Suppressor macrophage treated with lipopolysaccharide for 1 hour (primary cell): ENCODE measurements at regions not wholly inside any gene's neighbourhood (a gene's known extent, or its start where the extent isn't known, plus 50 kb on each side); places are given as distances from the start of the nearest gene placed in this dataset.

Experiments used
- DNase-seq, 3 donors: peaks; one replicate each; pipeline ENCODE4 v3.0.0-alpha.2; 2020 to 2022

DNA sequence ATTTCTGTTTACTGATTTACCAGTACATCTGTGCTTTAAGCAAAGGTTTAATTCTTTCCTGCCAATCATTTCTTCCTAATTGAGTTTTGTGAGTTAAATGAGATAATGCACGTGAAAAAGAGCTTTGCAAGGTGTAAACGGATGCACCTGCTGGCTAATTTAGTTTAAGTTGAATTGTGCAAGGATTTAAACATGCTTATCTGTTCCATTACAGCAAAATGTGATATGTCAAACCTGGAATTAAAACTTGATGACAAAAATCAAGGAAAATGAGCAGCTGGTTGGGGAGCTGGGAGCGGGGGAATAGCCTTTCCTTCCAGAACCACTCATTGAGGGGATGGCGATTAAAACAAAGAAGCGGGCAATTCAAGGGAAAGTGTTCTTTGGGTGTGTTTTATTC is 155.0 kb upstream of the CTTNBP2 start:
- DNase-seq, result no peak

DNA sequence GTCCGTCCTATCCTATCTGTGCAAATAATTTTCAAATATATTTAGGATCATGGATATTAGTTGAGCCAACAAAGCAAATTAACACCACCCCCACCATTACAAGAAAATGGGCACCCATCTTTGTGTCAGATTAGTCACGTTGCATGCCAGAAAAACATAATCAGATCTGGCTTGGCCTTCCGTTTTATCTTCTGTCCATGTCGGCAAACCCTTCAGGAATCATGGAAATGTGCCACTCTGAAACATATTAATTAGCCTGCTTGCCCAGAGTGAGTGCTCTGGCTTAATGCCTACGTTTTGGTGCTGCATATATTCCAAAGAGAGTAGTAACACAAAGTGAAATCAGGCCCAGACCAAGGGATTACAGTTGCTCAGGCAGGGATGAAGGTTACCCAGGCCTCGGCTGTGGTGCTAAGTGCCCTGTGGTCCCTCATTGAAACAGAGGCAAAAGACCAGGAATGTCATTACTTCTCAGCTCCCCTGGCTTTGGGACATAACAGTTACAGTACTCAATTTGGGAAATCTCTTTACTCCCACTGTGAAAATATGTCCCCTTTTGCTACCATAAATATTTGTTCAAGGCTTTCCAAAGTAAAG is 154.0 kb upstream of the LSM8 start:
- DNase-seq, result no peak

DNA sequence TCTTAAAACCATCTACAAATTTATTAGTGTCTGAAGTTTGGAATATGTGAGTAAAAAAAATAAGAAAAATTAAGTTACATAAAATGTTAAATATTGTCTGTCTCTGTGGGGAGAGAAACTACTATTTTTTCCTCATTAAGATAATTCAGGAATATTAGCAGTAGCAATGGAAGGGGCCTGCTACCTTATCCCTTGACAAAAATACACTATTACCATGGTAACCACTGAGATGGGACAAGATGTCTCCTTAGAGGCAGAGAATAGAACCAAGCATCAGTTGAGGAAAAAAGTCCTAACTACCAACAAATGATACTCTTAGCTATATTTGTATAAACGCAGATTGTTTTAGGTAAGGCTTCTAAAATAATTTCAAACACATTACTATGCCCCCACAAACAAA is 150.7 kb upstream of the LSM8 start:
- no peak for DNase-seq

DNA sequence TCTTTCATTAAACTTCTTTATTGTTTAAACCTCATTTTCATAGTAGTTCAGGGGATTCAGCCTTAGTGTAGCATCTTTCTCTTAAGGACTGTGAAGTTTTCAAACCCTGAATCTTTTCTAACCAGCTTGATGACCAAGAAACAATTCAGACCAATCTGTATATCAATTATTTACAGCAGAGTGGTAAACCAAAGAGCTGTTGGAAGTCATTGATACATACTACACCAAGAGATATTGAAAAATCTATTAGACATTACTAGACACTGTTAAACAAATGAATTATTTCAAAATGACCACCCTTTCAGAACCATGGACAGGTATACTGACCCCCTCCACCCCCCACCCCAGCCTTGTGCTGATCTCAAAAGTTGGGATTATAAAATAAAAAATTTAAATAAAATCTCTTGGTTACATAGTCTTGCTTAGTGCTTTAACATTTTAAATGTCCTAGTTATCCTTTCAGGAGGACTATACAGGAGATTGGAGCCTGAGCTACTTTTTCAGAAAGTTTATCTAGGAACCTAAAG is 143.9 kb upstream of the LSM8 start:
- DNase-seq, result no peak

DNA sequence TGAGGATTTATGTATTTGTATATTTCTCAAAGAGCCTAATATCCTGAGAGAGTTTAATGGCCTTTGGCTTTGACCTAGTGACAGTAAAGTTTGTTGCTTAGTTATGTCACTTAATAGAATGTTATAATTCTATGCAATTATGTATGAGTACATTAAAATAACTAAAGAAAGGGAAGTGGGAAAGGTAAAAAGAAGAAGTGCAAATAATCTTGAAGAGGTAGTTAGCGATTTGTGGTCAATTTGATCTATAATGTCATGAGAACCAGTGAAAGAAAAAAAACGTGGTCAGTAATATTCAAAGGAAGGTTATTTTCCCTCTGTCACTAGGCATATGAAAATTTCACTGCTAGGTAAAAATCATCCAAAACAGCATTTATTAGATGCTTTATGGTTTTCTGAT is 143.4 kb upstream of the LSM8 start:
- no peak for DNase-seq

DNA sequence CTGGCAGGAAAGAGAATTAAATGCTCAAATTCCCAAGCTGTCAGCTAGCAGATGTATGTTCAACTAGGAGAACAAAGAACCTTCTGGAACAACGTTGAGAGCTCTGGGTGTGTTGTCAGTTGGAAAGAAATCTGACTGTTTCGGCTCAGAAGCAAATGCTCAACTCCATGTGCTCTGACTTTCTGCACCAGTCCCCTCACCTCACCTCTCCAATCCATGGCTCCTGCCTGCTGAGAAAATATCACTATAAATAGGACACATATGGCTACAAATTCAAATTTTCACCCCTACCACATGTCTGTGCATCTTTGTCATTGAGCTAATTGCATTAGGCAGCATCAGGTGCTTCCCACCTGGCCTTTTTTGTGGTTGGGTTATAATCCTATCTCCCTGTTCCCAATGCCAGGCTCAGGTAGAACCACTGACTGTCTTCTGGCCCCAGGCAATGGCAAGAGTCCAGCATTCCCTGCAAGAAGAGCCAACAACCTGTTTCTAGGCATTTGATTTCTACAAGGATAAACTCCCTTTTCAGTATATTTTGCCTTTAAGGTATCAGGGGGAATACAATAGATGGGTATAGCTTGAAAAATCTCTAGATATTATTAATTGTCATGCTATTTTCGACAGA is 142.6 kb upstream of the LSM8 start:
- DNase-seq, result no peak

DNA sequence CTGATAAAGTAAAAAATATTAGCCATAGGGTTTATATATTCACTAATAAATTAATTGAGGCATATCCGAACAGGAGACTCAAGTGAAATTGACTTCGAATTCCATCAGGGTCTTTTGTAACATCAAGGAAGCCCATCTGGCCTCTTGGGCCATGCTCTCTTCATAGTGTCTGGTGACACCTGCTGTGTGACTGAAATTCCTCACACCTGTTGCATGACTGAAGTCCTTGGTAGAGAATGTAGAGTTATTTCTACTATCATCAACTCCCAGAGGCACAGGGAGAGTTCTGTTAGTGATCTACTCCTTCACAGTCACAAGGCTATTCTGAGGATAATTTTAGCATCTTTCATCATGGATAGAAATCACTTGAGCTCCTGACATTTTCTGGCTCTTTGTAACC is 138.3 kb upstream of the LSM8 start:
- no peak for DNase-seq

DNA sequence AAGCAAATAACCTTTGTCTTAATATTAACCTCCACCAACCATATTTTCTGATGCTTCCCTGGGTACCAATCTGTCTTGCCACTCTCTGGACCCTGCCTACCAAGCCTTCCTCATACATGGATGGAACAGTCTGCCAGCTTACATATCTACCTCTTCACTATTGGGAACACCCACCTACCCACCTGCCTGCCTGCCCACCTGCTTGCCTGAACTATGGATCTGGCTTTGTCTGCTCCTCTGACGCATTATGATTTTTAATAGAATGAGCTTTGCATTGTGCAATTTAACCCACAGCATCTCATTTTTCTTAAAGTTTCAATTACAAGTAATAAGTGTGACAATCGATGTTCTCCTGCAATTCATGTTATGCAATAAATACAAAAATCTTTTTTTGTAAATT is 137.9 kb upstream of the LSM8 start:
- DNase-seq, result no peak

DNA sequence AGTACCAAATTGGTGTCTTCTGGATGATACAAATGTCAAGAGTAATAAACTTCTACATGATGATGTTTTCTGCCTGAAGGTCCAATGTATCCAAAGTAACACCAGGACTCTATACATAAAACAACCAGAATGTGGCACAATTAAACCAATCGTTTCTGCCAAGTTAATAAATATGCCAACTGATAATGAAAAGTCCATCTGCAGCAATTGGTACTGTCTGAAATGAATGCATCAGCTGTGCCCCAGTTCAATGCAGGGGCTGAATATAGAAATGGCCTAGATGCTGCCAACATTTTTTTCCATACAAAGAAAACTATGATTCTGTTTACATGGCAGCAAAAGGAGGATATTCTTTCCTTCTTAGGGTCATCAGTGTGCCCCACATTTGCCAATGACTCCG is 137.2 kb upstream of the LSM8 start:
- no peak for DNase-seq

DNA sequence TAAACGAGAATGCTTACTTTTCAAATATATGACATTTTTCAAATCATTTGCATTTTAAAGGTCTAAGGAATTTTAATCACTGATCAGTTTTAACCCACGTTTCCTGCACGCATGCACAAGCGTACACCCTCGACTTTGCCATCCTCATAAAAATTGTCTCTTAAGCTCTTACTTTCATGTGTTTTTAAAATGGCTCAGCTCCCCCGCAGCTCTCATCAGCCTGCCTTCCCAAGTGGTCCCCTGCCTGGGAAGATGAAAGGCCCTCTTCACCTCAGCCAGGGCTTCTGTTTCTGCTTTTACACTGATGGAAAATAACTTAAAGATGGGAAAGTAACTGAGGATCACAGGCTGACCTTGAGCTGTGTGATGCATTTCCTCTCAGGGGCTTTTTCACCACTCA is 131.6 kb upstream of the LSM8 start:
- DNase-seq, result no peak

DNA sequence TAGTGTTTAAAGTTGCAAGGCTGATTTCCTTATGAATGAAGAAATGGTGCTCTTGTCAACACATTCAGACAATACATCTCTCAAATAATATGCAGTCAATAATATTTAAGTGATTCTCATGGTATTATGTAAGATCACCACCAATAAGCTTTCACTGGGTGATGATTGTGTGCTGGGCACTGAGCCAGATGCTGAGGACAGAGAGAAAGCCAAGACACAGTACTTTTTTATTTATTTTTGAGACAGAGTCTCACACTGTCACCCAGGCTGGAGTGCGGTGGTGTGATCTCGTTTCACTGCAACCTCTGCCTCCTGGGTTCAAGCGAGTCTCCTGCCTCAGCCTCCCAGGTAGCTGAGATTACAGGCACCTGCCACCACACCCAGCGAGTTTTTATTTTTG is 130.6 kb upstream of the LSM8 start:
- no peak for DNase-seq

DNA sequence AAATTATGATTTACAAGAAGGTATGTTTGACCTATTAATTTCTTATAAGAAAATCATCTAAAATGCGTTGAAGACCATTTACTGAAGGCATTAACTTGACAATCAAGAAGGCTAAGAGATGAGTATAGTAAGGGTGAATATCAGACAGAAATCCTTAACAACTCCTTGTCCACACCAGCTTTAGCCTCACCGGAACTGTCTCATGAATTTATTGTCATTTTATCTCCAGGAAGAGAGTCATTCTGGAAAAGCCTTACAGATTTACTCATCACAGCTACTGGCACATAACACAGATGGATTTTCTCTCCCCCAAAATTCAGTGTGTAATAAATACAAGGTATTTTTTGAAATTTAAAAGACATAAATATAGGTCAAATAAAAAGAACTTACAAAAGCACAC is 129.4 kb upstream of the LSM8 start:
- DNase-seq, result no peak

DNA sequence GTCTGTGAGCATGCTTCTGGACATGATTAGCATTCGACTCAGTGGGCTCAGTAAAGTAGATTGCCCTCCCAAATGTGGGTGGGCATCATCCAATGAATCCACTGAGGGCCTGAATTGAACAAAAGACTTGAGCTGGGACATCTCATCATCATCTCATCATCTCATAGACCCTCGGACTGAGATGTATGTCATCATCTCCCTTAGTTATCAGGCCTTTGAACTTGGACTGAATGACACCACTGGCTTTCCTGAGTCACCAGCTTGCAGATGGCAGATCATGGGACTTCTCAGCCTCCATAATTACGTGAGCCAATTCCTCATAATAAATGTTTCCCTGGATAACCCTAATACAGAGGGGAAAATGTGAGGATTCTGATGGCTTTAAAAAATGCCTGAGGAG is 128.3 kb upstream of the LSM8 start:
- DNase-seq, result no peak

DNA sequence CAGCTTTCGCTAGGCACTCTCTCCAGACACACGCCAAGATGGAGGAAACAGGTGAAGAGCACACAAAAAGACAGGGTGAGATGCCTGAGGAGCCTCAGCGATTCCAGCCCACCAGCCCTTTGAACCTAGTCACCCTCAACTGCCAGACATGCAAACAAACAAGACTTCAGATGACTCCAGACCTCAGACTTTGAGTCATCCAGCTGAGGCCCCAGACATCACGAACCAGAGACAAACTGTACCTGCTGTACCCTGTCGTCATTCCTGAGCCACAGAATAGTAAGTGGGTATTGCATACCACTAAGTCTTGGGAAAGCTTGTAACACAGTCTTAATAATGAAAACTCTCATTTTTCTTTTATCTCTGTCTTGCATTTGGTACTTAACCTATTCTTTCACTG is 126.6 kb upstream of the LSM8 start:
- DNase-seq, result no peak

DNA sequence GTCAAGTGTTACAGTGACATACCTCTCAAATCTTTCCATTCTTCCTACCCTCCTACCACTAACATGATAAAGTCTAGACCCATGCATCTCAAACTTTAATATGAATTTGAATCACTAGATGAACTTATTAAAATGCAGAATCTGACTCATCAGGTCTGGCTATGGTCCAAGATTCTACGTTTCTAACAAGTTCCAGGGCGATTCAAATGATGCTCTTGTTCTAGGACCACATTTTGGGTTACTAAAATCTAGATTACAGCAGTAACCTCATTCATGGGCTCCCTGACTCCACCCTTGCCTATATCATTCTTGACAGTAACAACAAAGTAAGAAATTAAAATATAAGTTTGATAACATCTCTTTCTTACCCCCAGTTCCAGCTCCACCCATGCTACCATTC is 124.8 kb upstream of the LSM8 start:
- no peak for DNase-seq

DNA sequence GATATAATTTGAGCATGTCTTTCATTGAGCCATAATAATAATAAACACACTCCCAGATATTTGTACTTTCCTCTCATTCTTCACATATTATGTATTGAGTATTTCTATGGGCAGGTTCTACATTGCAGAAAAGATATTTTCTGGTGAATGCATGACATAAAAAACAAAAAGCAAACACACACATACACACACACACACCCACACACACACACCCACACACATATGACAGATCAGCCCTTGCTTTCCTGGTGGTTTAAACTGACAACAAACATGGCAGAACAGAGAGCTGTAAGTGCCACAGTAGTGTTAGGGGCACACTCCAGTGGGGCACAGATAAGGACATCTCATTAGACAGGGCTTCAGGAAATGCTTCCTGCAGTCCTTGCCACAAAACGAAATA is 123.3 kb upstream of the LSM8 start:
- no peak for DNase-seq

DNA sequence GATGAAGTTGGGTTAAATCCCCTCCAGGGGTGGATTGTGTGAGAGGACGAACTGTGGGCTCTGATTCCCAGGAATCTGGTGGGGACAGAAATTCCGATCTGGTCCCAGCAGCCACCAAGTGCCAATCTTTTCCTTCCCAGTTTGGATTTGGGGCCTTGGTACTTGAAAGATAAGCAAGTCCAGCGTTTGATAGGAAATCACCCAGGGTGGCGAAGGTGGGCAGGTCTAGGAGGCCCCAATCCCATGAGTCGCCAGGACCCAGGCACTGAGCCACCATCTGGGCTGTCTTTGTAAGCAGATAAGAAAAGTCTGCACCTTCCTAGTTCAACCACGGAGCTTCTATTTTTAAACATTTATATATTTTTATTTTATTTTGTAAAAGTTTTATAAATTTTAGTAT is 122.6 kb upstream of the LSM8 start:
- DNase-seq, result no peak

DNA sequence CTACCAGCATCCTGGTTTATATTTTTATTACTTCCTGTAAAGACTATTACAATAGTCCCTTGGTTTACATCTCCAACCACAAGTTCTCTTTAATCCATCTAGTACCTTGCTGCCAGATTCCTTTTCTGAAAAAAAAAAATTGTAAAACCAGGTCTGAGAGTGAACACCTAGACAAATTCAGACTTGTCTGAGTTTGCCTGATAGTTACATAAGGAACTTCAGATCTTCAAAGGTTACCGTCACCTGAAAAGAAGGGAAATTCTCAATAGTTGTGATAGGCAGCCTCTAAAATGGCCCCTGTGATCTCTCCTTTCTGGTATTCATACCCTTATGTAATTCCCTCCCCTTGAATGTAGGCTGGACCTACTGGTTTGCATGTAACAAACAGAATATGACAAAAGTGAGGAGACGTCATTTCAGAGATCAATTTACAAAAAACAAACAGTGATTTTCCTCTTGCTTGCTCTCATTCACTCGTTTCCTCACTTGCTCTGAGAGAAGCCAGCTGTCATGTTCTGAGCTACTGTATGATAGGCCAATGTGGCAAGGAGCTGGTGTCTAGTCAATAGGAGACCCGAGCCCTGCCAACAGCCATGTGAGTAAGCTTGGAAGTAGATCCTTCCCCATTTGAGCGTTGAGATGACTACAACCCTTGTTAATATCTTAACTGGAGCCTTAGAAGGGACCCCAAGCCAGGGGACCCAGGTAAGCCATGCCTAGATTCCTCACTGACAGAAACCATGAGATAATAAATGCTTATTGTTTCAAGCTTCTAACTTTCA is 110.9 kb upstream of the LSM8 start:
- no peak for DNase-seq

DNA sequence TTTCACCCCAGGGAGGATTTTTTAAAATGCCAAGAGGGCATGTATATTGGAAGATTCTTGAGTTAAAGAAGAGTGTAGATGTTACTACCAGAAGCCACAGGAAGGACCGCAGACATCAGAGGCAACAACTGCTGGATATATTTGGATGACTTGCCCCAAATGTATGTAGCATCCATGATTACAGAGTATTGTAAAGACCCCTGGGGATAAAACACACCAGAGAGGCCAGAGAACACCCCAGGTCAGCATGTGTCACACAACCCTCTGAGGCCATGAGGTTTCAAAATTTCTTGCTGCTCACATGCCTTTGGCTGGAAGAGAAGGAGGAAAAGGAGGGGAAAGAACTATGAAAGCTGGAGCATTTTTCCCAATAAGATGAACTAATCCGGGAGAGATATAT is 108.0 kb upstream of the LSM8 start:
- peak in 1 of 3 donors; percentile 7 for DNase-seq

DNA sequence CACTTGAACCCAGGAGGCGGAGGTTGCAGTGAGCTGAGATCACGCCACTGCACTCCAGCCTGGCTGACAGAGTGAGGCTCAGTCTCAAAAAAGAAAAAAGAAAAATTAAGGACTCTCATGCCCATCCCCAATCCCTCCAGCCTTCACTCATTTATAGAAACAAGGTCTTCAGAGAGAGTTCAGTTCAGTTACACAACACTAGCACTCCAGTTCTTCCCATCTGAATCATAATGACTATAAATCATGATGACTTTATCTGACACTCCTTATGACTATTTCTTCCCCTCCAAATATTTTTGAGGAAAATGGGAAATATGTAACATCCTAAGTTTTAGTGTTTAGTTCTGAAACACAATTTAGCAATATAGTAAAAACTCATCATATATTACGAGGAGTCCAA is 107.4 kb upstream of the LSM8 start:
- DNase-seq, result peak in 1 of 3 donors; percentile 8

DNA sequence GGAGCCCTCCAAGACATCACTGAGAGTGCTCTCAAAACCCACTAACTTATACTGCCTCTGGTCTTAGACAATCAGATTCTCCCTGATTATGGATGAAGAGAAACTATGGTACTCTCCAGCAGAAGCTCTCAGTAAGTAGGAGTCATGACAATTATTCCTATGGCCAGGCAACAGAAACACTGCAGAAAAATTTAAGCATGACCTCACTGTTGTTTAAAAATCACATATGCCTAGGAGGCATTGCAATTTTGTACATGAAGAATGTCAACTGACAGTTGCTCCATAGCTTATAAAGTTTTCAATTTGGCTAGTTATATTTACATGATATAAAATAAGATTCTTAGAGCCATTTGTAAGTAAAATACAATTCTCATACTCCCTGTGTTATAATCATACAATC is 105.9 kb upstream of the LSM8 start:
- DNase-seq, result no peak

DNA sequence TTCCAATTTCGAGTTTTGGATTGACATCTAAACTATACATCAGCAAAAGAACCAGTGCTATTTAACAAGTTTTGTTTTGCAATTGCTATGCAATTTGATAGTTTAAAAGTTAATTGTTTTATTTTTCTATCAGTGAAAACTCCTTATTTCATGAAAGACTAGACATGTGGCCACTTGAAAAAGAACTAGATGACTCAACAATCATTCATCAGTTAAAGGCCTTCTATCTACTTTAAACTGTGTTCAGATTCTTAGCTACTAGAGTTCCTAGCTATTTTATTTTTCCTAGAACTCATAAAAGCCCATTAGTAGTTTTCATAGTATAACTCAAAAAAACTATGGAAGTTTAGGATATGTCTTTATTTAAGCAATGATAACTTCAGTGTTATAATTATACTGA is 104.6 kb upstream of the LSM8 start:
- no peak for DNase-seq

DNA sequence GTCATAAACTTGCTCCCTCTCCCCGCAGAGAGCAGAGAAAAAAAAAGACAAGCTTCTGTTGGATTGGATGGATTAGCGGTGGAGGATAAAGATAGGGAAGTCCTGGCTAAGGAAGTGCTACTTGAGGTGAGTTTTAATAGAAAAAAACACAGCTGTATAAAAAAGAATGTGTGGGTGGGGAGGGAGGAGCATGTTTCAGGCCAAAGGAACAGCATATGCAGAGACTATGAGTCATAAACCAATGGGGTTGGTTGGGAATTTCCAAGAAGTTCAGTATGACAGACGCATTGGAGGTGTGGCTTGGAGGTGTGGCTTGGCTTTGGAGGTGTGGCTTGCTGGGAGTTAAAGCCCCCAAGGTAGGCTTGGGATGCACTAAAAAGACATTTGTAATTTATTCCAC is 103.0 kb upstream of the LSM8 start:
- DNase-seq, result peak; percentile 68 to 81 (median 69)

DNA sequence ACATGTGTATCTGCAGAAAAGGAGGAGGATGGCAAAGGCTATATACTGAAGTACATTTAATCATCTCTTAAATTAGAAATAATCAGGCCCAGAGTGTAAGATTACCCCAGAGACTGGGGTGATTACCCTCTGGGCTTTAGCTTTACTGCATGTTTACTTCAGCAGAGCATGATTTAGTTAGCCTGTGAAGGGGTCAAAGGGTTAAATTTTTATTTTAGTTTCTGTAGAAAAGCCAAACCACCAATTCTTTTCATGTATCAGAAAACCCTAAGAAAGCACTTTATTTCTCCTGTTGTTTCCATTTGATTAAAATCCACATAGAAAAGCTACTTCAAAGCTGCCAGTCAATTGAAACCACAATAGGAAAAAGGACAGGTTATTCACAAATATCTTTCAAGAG is 101.5 kb upstream of the LSM8 start:
- DNase-seq, result no peak
